Fibroblast of villous mesenchyme (primary cell): ENCODE measurements at regions not wholly inside any gene's neighbourhood (a gene's known extent, or its start where the extent isn't known, plus 50 kb on each side); places are given as distances from the start of the nearest gene placed in this dataset.

Experiments used
- DNase-seq: peaks from one replicate; pipeline ENCODE4 v3.0.0-alpha.2; 2010; ENCODE audit warnings: low read depth
- H3K4me3 ChIP-seq: 2 replicates; pipeline ENCODE4 v1.5.1; 2011; ENCODE audit warnings: low read depth, mild to moderate bottlenecking, low read length
- TF ChIP-seq, protein P1 (sequence below): IDR thresholded peaks from 2 replicates; pipeline ENCODE4 v1.5.1; 2012; ENCODE audit warnings: low read depth, mild to moderate bottlenecking, low read length; ENCODE audit not compliant: insufficient read depth

DNA sequence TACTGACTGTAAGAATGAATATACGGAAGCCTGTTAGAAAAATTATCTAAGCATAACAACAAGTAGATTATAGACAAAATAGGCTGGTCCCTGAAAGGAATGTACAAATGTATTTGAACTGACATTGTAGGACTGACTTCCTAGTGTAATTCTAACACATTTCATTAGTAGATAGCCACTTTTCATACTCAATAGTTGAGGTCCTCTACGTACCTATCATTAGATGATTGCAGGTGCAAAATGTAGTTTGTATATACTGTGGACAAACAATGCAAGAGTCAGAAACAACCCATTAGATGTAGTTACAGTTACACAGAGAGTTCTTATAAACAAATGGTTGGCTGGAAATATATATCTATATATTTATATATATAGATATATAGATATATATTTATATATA, 402.3 kb upstream of the SLITRK6 start:
- no peak overlapping the region for H3K4me3 ChIP-seq
- no peak for DNase-seq
- TF ChIP-seq, protein P1, sequence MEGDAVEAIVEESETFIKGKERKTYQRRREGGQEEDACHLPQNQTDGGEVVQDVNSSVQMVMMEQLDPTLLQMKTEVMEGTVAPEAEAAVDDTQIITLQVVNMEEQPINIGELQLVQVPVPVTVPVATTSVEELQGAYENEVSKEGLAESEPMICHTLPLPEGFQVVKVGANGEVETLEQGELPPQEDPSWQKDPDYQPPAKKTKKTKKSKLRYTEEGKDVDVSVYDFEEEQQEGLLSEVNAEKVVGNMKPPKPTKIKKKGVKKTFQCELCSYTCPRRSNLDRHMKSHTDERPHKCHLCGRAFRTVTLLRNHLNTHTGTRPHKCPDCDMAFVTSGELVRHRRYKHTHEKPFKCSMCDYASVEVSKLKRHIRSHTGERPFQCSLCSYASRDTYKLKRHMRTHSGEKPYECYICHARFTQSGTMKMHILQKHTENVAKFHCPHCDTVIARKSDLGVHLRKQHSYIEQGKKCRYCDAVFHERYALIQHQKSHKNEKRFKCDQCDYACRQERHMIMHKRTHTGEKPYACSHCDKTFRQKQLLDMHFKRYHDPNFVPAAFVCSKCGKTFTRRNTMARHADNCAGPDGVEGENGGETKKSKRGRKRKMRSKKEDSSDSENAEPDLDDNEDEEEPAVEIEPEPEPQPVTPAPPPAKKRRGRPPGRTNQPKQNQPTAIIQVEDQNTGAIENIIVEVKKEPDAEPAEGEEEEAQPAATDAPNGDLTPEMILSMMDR = no peak

DNA sequence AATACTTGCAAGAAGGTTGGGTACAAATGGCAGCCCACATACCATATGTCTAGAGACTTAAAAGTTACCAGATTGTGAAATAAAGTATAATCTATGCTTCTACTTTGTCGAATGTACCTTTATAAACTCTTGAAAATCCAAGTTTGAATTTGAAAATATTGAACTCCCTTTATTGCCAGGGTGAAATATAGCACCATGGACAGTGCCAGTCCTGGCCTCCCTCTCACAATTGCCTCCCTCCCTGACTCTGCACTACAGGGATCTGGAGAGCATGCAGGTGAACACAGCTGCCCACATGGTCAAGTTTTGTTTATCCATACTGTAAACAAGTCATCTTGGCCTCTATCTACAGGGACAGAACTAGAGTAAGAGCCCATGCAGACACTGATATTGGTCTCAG, 394.1 kb upstream of the SLITRK6 start:
- H3K4me3 ChIP-seq = no peak overlapping the region
- no peak for DNase-seq
- TF ChIP-seq, protein P1 = no peak

DNA sequence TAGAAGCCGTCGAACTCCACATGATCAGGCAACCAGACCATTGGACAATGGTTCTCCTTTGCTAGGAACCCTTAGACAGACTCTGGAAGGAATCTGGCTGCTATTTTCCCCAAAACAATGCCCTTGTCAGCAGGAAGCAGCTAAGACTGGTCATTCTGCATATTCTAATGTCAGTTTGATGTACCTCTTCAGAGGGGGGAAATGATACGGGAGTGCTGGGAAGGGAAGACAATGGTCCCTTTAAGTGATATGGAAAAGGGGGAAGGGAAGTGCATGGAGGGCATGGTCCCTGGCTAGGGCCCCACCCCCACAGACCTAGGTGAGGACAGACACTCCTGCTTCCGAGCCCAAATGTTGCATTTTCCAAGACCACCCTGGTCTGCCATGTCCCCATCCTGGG, 389.0 kb upstream of the SLITRK6 start:
- H3K4me3 ChIP-seq = no peak overlapping the region
- DNase-seq = no peak
- TF ChIP-seq, protein P1 = no peak

DNA sequence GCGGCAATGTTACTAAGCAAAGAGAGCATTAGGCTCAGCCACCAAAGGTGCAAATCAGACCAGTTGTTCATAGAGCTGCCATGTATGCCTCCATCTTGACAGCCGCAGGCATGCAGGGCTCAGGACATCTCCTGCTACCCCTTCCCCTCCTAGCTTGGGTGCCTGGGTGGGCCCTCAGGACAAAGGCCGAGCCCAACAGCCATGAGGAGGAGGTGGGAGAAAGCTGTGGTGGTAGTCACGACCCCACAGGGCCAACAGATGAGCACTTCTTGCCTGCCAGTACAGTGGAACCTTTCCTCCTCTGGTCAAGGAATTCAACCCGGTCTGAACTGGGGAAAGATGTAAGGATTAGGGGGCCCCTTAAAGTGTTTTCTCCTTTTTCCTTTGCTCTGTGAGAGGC, 386.4 kb upstream of the SLITRK6 start:
- DNase-seq = no peak
- TF ChIP-seq, protein P1 = no peak
- no peak overlapping the region for H3K4me3 ChIP-seq

DNA sequence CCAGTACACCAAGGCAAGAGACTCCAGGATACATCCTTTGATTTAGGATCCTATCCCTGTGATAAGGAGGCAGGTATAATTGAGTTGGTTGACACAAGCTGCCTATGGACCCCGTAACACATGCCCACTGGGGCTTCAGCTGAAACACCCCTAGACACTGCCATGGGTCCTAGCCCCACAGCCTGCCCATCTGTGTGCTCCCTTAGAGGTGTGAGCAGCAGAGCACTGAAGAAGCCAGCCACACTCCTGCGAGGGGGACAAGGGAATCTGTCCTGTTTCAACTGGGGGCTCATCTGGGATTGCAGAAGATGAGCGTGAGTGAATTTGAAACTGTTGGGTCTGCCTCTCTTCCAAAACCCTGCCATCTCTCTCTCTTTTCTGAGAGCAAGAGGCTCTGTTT, 385.9 kb upstream of the SLITRK6 start:
- H3K4me3 ChIP-seq = no peak overlapping the region
- TF ChIP-seq, protein P1 = no peak
- DNase-seq = no peak

DNA sequence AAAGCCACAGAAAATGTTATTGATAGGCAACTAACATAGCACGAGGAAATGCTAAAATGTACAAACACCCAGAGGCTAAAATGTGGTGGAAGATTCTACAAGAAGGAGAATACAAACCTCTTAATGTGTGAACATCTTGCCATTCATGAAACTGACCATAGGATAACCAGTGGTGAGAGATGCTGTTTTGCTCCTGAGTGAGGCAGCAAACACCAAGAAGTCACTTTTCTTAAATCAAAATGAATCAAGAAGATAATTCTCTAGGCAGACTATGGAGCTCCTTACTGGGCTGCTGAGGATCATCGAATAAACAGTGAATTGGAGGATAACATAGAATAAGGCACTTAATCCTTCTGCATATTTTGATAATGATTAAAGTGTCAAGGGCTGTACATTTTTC, 375.4 kb upstream of the SLITRK6 start:
- TF ChIP-seq, protein P1 = no peak
- no peak overlapping the region for H3K4me3 ChIP-seq
- DNase-seq = no peak

DNA sequence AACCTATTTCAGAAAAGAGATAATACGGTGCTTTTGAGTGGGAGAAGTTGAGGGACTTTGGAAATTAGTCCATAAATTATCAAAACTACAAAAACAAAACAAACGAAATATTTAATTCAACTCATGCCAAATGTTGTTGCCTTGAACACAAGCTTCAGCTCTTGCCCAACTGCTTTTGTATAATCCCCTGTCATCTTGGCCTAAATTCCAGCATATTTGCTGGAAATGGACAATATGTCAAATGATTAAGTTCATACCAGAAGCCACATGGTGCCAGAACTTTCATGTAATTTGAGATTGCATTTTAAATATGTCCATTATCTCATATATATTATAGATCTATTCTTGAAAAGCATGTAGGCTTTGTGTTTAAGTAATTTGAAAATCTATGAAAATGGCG, 373.7 kb upstream of the SLITRK6 start:
- no peak for DNase-seq
- TF ChIP-seq, protein P1 = no peak

More for the DNA sequence above, 373.7 kb upstream of the SLITRK6 start:
- H3K4me3 ChIP-seq = no peak overlapping the region
